ENCODE measurements at regions not wholly inside any gene's neighbourhood (a gene's known extent, or its start where the extent isn't known, plus 50 kb on each side); places are given as distances from the start of the nearest gene placed in this dataset.

DNA sequence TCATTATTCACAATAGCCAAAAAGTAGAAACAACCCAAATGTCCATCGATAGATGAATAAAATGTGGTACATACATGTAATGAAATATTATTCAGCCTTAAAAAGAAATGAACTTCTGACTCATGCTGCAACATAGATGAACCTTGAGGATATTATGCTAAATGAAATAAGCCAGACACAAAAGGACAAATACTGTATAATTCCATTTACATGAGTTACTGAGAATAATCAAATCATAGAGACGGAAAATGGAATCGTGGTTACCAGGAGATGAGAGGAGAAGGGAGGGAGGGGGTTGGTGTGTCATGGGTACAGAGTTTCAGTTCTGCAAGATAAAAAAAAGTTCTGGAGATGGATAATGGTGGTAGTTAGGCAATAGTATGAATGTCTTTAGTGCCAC lies 184.1 kb downstream of the PSMG1 start:
- TF ChIP-seq, protein P1, sequence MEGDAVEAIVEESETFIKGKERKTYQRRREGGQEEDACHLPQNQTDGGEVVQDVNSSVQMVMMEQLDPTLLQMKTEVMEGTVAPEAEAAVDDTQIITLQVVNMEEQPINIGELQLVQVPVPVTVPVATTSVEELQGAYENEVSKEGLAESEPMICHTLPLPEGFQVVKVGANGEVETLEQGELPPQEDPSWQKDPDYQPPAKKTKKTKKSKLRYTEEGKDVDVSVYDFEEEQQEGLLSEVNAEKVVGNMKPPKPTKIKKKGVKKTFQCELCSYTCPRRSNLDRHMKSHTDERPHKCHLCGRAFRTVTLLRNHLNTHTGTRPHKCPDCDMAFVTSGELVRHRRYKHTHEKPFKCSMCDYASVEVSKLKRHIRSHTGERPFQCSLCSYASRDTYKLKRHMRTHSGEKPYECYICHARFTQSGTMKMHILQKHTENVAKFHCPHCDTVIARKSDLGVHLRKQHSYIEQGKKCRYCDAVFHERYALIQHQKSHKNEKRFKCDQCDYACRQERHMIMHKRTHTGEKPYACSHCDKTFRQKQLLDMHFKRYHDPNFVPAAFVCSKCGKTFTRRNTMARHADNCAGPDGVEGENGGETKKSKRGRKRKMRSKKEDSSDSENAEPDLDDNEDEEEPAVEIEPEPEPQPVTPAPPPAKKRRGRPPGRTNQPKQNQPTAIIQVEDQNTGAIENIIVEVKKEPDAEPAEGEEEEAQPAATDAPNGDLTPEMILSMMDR (IDR thresholded peaks at IDR 0.05), result no peak
- TF ChIP-seq POLR2A (IDR thresholded peaks at IDR 0.05), result no peak
